HG03571 (cell line): ENCODE measurements at regions not wholly inside any gene's neighbourhood (a gene's known extent, or its start where the extent isn't known, plus 50 kb on each side); places are given as distances from the start of the nearest gene placed in this dataset.

Experiments used
- ATAC-seq: cut with Tn5 transposase; IDR thresholded peaks from one replicate; pipeline ENCODE4 v1.9.1; 2021; ENCODE audit not compliant: unreplicated experiment

- ATAC-seq = no peak
Observed at GRCh38 chr1:213826891-213827290, 160.9 kb upstream of the PROX1 start.

GRCh38 chr1:213828867-213829266, 158.9 kb upstream of the PROX1 start:
- no peak for ATAC-seq

GRCh38 chr1:213829780-213830179, 158.0 kb upstream of the PROX1 start:
- no peak for ATAC-seq

GRCh38 chr1:213830371-213830770, 157.4 kb upstream of the PROX1 start:
- ATAC-seq = no peak

GRCh38 chr1:213840575-213840974, 147.2 kb upstream of the PROX1 start:
- no peak for ATAC-seq

- no peak for ATAC-seq
Observed at GRCh38 chr1:213844632-213845031, 143.1 kb upstream of the PROX1 start.

- ATAC-seq = no peak
Observed at GRCh38 chr1:213852107-213852506, 135.7 kb upstream of the PROX1 start.

- no peak for ATAC-seq
Observed at GRCh38 chr1:213858581-213858980, 129.2 kb upstream of the PROX1 start.

- ATAC-seq = no peak
Observed at GRCh38 chr1:213861841-213862240, 125.9 kb upstream of the PROX1 start.

GRCh38 chr1:213864091-213864490, 123.7 kb upstream of the PROX1 start:
- ATAC-seq = no peak

GRCh38 chr1:213868482-213868881, 119.3 kb upstream of the PROX1 start:
- no peak for ATAC-seq

GRCh38 chr1:213871179-213871578, 116.6 kb upstream of the PROX1 start:
- ATAC-seq = no peak

GRCh38 chr1:213874789-213875188, 113.0 kb upstream of the PROX1 start:
- ATAC-seq = no peak

GRCh38 chr1:213876531-213876930, 111.2 kb upstream of the PROX1 start:
- no peak for ATAC-seq

- no peak for ATAC-seq
Observed at GRCh38 chr1:213883618-213884017, 104.2 kb upstream of the PROX1 start.

- ATAC-seq = no peak
Observed at GRCh38 chr1:213884402-213884801, 103.4 kb upstream of the PROX1 start.

- ATAC-seq = no peak
Observed at GRCh38 chr1:213884942-213885341, 102.8 kb upstream of the PROX1 start.

GRCh38 chr1:213887842-213888241, 99.9 kb upstream of the PROX1 start:
- ATAC-seq = no peak

- no peak for ATAC-seq
Observed at GRCh38 chr1:213891989-213892902, 95.5 kb upstream of the PROX1 start.

- ATAC-seq = no peak
Observed at GRCh38 chr1:213898684-213899083, 89.1 kb upstream of the PROX1 start.

- ATAC-seq = no peak
Observed at GRCh38 chr1:213899413-213899812, 88.4 kb upstream of the PROX1 start.

GRCh38 chr1:213905344-213905743, 82.4 kb upstream of the PROX1 start:
- ATAC-seq = no peak

- ATAC-seq = no peak
Observed at GRCh38 chr1:213908521-213908920, 79.3 kb upstream of the PROX1 start.
